Stomach (tissue), 4 donors: ENCODE measurements at regions not wholly inside any gene's neighbourhood (a gene's known extent, or its start where the extent isn't known, plus 50 kb on each side); places are given as distances from the start of the nearest gene placed in this dataset.

Experiments
- POLR2AphosphoS5 ChIP-seq, 3 donors: sonication (generic); formaldehyde crosslinking; IDR thresholded peaks; one replicate each; pipeline ENCODE4 v1.6.1; 2016; ENCODE audit warnings: antibody characterized with exemption in 3 of 3
- TF ChIP-seq, protein P1 (sequence below), 7 experiments: fragments of 450-650 bp in 4 of 7; fragments of 200-600 bp in 3 of 7; sonication (generic) in 3 of 7; IDR thresholded peaks; one replicate each; pipeline ENCODE4 v1.5.1; 2016 to 2019; ENCODE audit warnings: antibody characterized with exemption in 7 of 7, control low read depth in 2 of 7, mild to moderate bottlenecking in 1 of 7

DNA sequence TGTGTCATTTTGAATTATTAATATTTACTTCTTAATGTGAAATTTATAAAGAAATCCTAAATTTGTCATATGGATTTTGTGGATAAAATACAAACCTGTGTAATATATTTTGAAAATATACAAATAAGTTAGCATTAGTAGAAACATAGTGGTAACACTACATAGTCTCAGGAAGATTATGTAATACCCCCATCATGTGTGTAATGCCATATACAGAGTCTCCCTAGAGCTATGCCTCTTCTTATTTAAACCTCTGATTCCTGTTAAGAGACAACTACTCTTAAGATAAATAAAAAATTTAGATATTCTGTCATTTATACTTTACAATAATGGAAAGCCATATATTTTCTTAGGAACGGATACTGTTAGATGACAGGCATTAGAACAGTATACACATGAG lies 2012.0 kb upstream of the LRRTM1 start:
- TF ChIP-seq, protein P1, sequence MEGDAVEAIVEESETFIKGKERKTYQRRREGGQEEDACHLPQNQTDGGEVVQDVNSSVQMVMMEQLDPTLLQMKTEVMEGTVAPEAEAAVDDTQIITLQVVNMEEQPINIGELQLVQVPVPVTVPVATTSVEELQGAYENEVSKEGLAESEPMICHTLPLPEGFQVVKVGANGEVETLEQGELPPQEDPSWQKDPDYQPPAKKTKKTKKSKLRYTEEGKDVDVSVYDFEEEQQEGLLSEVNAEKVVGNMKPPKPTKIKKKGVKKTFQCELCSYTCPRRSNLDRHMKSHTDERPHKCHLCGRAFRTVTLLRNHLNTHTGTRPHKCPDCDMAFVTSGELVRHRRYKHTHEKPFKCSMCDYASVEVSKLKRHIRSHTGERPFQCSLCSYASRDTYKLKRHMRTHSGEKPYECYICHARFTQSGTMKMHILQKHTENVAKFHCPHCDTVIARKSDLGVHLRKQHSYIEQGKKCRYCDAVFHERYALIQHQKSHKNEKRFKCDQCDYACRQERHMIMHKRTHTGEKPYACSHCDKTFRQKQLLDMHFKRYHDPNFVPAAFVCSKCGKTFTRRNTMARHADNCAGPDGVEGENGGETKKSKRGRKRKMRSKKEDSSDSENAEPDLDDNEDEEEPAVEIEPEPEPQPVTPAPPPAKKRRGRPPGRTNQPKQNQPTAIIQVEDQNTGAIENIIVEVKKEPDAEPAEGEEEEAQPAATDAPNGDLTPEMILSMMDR (IDR thresholded peaks at IDR 0.05): no peak
- no peak for TF ChIP-seq POLR2AphosphoS5 (IDR thresholded peaks at IDR 0.05)
